ENCODE measurements at regions not wholly inside any gene's neighbourhood (a gene's known extent, or its start where the extent isn't known, plus 50 kb on each side); places are given as distances from the start of the nearest gene placed in this dataset.

- TF ChIP-seq GABPA (IDR thresholded peaks at IDR 0.05 in 1 of 2, conservative IDR thresholded peaks at IDR 0.05 in 1 of 2) (no peak), ZBTB33 (IDR thresholded peaks at IDR 0.05) (no peak), CTCF (IDR thresholded peaks at IDR 0.05; ENCODE audit: low read depth, low read length, missing input control) (peak; percentile 20), SP1 (IDR thresholded peaks at IDR 0.05) (no peak), RAD21 (IDR thresholded peaks at IDR 0.05) (peak; percentile 60 to 62), HNF4G (IDR thresholded peaks at IDR 0.05) (no peak)
Measured at GRCh38 chr4:54433686-54434085, 204.6 kb downstream of the PDGFRA start.
